SKM-1 (cell line): ENCODE measurements at regions not wholly inside any gene's neighbourhood (a gene's known extent, or its start where the extent isn't known, plus 50 kb on each side); places are given as distances from the start of the nearest gene placed in this dataset.

ENCODE experiments used
- DNase-seq: peaks from one replicate; lab custom pipeline; 2025; ENCODE audit not compliant: unreplicated experiment; lab: John Stamatoyannopoulos, UW

- no peak for DNase-seq
These were observed 395.3 kb downstream of the TSN start for GRCh38 chr2:122150524-122151280.

GRCh38 chr2:122152571-122152970 is 397.1 kb downstream of the TSN start:
- DNase-seq, result no peak

GRCh38 chr2:122156176-122156890 is 400.9 kb downstream of the TSN start:
- no peak for DNase-seq

GRCh38 chr2:122157158-122157557 is 401.7 kb downstream of the TSN start:
- DNase-seq, result no peak

GRCh38 chr2:122163617-122164016 is 408.2 kb downstream of the TSN start:
- DNase-seq, result no peak

GRCh38 chr2:122164964-122165363 is 409.5 kb downstream of the TSN start:
- no peak for DNase-seq

- no peak for DNase-seq
These were observed 411.4 kb downstream of the TSN start for GRCh38 chr2:122166820-122167219.

GRCh38 chr2:122167515-122167914 is 412.1 kb downstream of the TSN start:
- DNase-seq, result no peak

GRCh38 chr2:122168799-122169198 is 413.3 kb downstream of the TSN start:
- DNase-seq, result no peak

- no peak for DNase-seq
These were observed 417.4 kb downstream of the TSN start for GRCh38 chr2:122172812-122173211.

GRCh38 chr2:122174061-122174460 is 418.6 kb downstream of the TSN start:
- no peak for DNase-seq

GRCh38 chr2:122179492-122180165 is 424.2 kb downstream of the TSN start:
- no peak for DNase-seq

GRCh38 chr2:122180972-122181371 is 425.5 kb downstream of the TSN start:
- no peak for DNase-seq

- no peak for DNase-seq
These were observed 427.3 kb downstream of the TSN start for GRCh38 chr2:122182616-122183355.

GRCh38 chr2:122183890-122184289 is 428.4 kb downstream of the TSN start:
- DNase-seq, result no peak

GRCh38 chr2:122186761-122187222 is 431.3 kb downstream of the TSN start:
- no peak for DNase-seq

GRCh38 chr2:122191331-122191730 is 435.9 kb downstream of the TSN start:
- DNase-seq, result no peak

- DNase-seq, result no peak
These were observed 438.2 kb downstream of the TSN start for GRCh38 chr2:122193622-122194021.

GRCh38 chr2:122194546-122194945 is 439.1 kb downstream of the TSN start:
- DNase-seq, result no peak

- DNase-seq, result no peak
These were observed 448.1 kb downstream of the TSN start for GRCh38 chr2:122203523-122203922.

- no peak for DNase-seq
These were observed 450.2 kb downstream of the TSN start for GRCh38 chr2:122205641-122206040.
